CD4-positive, alpha-beta T cell treated with Interleukin-4 for 1 hour (primary cell): ENCODE measurements at regions not wholly inside any gene's neighbourhood (a gene's known extent, or its start where the extent isn't known, plus 50 kb on each side); places are given as distances from the start of the nearest gene placed in this dataset.
"Not testable (repeated sequence)": the region's sequence is repeated elsewhere in the genome, so short reads cannot be mapped to it uniquely, and the experiment has no call there.

Experiments used
- DNase-seq, 2 donors: peaks; one replicate each; pipeline ENCODE4 v3.0.0-alpha.2; 2020 to 2022

DNA sequence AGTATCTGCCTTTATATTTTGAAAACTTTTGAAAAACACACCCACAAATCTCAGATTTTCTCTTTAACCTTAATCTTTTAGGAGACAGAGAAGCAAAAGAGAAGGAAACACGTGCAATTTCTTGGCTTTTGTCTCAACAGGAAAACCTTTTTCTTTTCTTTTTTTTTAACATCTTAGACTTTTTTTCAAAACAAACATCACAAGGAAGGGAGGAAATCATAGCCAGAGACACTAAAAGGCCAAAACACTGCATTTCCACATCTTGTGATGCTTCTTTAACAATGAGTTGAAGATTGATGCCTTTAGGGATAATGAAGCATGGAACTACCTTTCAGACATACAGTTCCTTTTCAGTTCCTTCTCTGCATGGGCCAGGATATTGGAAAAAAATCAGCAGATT is 136.6 kb upstream of the NRBF2 start:
- no peak for DNase-seq

DNA sequence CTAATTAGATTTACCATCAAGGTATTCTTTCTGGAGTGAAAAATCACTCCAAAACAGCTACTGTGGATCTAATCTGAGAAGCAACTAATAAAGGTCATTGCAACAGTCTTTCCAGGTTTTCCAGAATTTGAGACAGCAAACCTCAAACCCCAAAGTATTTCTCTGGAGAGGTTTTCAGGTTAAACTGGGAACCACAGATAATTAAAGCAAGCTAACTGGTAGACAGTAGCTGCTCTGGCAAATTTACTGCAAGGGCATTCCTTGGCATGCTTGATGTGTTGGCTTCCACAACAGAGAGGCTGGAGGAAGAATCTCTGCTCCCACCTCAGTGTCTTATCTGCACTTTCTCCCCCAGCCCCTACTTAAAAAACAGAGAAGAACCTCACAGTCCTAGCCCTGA is 140.0 kb upstream of the NRBF2 start:
- DNase-seq = no peak

DNA sequence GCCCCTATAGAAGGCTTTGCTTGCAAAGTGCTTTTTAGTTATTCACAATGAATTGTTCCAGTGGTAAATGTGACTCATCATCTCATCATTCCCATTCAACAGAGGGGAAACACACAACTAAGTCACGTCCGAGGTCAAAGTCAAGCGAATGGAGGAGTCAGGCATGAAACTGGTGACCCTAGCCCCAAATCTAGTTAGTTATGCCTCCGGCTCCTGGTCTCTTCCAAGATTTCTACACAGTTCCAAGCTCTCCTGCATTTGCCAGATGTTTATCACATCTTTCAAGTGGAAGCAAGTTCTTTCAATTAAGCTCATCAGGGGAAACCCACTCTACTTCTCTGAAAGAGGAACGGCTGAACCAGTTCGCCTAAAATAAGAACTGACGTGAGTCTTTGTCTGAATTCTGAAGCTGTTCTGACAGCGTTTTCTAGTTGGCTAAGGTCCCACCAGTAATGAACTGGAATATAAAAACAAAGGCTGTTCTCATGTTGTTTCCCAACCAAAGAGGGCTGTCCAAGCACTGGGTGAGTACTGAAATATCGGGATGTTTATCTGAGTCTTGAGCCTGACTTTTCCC is 140.9 kb upstream of the NRBF2 start:
- no peak for DNase-seq

DNA sequence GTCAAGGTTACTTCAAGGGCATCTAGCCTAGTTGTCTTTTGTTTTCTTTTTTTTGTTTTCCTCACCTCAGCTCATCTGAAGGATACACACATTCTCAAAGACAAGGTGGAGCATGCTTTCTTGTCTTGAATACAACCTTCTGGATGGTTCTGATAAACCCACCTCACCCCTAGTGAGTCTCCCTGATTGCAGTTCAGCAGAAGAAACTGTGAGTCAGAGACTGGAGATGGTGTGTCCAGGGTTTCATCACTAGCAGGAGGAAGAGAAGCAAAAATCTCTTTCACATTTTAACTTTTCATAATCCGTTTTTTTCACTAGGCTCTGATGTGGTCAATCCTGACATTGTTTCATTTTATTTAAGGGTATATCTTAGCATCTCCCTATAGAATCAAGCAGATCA is 143.0 kb upstream of the NRBF2 start:
- no peak for DNase-seq

DNA sequence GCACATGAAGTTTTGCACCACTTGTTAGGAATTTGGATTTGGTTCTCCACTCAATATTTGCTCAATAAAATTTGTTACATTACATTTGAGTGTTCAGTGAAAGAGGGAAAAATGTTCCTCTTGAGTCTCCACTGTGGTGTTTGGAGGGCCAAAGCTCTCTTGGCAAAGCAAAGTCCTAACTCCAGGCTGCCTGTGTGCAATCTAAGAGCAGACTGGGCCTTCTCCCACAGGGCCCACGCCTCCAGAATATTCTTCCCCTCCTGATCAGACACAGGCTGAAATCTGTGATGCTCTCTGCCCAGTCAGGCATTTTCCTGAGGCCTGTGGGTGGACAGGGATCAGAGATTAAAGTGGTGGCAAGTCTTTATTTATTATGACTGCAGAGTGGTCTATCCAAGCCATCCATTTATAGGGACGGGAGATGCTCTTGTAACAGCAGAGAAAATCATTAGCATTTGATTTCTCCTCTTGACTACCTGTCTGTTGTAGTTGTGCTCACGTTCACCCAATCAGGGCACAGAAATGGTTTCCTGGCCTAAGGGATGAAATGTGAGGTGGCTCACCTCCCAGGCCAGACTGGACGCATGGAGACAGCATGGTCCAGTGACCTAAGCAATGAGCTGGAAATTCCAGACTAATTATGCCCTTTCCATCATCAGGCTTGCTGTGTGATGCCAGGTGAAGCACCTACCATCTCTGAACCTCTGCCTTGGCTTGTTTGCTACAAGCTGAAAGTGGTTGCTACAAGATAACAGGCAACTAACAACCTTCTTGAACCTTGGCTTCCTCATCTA is 147.1 kb upstream of the NRBF2 start:
- no peak for DNase-seq

DNA sequence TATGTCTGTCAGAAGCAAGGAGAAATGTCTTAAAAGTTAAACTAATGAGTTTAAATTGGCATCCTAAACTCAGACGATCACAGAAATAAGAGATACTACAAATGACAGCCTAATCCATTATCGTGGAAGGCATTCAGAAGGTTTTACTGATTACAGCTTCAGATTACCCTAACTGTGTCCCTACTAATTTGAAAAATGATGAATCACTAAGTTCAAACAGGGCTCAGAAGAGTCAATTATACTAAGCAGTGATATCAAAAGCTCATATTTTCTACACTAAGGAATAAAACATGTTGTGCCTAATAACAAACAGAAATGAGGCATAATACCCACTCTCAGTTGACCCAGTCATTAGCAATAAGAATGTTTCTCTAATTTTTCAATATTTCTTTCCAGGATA is 152.0 kb upstream of the NRBF2 start:
- DNase-seq = no peak

DNA sequence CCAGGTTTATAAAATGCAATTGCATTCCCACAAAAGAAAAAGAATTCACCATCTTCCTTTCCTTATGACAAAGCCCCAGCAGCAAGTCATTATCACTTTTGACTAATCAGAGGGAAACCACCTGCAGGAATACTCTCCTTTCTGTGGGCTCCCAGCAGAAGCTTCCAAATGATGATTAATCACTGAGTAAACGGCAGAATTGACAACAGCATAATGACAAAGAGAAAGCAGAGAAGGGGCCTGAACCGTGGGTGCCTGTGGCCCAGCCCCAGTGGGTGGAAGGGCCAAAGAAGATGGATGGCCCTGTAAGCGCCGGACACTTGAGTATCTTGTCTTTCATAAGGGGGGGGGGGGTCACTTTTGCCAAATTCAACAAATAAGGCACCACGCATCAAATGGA is 152.4 kb upstream of the NRBF2 start:
- DNase-seq = no peak

DNA sequence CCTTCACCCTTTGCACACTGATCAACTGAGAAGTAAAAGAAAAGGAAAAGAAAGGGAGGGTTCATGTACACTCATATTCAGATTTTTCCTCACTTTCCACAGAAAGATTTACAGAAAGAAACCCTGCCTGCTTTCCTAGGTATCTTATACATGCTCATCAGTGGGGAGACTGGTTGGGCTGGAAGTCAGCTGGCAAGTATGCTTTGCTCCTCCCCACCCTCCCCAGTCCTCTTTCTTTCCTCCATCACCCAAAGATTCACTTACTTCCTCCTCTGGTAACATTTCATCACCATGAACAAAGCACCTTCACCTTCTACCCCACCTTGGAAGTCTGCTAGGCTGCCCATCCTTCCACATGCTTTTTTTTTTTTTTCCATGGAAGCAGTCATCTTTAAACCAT is 153.2 kb upstream of the NRBF2 start:
- no peak for DNase-seq

DNA sequence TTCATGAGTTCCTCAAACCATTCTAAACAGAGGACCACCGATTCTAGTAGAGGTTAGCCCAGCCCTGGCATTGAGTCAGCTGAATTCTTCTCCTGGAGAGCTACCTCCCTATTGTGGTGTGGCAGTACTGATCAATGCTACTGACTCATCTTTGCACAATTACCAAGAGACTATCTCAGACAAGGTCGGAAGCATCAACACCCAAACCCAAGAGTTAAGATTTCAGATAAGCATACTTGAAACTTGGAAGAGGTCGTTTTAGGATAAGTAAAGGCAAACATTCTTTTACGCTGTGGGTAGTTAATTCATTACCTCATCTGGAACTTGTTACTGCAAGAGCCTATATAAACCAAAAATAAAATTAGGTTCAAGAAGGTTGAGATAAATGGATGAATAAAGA is 154.6 kb upstream of the NRBF2 start:
- no peak for DNase-seq

DNA sequence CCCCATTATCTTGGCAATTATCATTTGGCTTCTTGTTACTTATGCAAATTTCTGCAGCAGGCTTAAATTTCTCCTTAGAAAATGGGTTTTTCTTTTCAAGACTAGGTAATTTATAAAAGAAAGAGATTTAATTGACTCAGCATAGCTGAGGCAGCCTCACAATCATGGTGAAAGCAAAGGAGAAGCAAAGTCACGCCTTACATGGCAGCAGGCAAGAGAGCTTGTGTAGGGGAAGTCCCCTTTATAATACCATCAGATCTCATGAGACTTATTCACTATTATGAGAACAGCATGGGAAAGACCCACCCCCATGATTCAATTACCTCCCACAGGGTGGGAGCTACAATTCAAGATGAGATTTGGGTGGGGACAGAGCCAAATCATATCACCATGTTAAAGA is 158.3 kb upstream of the NRBF2 start:
- not testable (repeated sequence) for DNase-seq

DNA sequence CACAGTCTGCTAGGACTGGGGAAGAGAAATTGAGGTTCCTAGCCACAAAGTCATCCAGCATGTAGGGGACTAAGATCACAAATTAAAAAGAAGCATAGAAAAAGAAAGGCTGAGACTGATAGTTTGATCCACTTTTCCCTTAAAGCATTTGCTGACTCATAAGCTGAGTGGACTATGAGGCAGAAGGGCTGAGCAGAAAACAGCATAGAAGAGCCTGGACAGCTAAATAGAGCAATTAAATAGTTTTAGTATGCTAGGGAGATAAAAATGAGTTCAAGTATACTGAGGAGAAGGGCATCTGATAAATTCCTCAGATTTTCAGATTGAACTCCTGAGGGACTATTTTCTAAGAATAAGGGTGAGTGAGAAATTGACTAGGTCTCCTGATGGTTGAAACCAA is 155.9 kb upstream of the EGR2 start:
- DNase-seq = no peak

DNA sequence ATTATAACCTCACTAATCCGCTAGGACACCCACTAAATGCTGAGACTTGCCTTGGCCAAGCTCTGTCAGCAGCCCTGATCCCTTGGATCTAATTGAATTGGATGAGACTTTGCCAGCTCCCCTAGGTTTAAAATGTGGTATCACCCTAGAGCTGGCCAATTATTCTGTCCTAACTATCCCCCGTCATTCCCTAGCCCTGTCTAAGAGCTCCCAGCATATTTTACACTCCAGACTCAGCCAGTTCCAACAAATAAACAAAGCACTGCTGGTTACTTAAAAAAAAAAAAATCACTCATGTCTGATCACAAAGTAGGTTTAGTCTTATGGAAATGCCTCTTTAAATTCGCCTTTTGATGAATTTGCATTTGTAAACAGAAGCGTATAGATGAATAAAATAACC is 147.9 kb upstream of the EGR2 start:
- DNase-seq = no peak

DNA sequence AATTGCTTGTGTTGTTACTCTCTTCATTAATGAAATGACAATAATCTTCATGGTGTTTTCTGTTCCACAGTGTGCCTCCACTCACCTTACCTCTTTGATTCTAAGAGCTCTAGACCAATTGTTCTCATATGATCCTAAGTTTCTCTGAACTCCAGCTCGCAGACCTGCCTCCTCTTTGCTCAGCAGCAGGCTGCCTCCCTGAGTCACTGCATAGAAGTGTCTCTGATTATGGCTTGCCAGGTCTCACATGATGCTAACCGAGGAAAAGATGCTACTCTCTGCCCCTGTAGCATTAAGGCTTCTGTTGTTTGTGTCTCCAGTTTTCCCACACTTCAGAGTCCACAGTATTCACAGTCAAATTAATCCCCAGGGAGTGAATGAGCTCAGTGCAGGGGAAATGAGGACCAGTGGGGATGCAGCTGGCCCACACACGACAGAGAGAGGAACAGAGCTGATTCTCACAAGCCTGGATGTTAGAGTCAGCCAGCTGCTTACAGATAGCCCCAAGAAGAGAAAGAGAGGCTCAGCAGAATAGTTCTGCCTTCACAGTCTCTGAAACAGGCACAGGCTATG is 145.9 kb upstream of the EGR2 start:
- no peak for DNase-seq

DNA sequence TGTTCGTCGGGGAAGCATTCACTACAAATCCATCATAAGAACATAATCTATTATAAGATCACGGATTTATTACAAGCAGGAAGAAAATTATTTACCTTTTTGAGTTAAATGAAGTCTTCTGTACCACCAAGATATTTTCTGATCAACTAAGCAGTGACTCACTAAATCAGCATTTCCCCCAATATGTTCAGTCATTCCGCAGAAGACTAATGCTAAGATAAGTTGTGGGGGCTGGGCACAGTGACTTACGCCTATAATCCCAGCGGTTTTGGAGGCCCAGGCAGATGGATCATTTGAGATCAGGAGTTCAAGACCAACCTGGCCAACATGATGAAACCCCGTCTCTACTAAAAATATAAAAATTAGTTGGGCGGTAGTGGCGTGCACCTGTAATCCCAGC is 144.2 kb upstream of the EGR2 start:
- no peak for DNase-seq

DNA sequence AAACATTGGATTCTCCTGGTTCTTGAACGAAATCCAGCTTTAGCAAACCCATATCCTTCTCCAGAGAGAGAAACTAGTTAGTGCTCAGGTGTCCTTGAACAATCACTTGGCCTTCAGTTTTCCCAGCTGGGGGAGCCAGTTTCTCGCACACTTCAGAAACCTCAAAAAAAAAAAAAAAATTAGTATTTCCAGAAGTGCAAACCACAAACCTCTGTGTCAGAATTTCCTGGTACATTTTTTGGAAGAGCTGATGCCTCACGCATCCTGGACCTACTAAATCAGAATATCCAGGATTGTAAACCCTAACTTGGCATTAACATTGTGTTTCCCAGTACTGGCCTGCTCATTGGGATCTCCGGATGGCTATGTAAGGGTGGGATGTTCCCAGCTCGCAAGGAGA is 143.4 kb upstream of the EGR2 start:
- DNase-seq = no peak

DNA sequence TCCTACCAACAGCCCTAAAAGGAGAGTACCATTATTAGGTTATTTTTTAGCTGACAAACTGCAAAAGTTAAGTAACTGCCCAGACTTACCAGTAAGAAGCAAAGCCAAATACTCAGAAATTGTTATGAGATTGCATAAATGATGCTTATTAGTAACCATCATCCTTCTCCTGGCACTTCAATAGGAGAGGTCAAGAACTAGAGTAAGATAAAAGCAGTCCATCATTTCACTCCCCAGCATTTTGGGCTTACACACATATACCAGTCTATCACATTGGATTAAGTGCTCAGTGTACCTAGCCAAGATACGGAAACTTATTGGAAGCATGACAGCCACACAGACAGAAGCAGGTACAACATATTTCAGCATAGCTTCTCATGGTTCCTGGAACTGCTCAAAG is 142.8 kb upstream of the EGR2 start:
- no peak for DNase-seq

DNA sequence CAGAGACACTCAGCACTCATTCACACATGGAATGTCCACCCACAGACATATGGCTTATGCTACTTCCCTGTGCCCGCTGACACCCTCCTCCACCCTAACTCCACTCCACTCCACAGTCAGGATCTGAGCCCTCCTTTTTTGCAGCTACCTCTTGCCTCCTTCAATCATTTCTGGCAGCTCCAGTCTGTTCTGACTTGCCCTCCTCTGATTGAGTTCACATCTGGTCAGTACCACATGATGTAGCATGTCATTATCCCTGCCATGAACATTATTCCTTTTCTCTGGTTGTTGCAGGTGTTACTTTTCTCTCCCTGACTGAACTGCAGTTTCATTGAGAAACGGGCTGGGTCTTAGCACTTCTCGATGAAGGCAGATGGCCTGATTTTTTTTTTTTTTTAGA is 130.1 kb upstream of the EGR2 start:
- no peak for DNase-seq

DNA sequence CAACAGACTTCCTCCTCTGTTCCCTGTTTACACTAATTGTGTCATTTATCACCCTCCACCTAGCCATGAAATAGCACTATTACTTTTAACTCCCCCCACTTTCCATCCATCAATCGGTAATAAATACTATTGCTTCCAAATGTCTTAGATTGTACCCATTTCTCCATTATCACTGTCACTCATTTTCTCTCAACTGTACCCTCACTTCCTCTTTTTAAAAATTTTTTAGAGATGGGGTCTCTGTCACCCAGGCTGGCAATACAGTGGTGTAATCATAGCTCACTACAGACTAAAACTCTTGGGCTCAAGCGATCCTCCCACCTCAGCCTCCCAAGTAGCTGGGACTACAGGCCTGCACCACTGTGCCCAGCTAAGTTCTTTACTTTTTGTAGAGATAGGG is 123.5 kb upstream of the EGR2 start:
- no peak for DNase-seq

DNA sequence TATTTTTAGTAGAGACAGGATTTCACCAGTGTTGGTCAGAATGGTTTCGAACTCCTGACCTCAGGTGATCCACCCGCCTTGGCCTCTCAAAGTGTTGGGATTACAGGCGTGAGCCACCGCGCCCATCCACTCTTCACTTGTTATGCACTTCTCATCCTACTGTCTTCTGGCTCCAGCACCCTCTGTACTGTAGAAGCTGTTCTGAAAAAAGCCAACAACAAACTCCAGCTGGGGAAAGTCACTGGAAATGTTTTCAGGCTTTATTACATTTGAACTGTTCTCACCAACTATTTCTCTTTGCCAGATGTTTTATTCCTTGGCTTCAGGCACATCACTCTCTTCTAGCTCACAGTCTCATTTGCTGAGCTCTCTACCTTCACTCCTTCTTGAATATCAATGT is 122.5 kb upstream of the EGR2 start:
- DNase-seq = no peak

DNA sequence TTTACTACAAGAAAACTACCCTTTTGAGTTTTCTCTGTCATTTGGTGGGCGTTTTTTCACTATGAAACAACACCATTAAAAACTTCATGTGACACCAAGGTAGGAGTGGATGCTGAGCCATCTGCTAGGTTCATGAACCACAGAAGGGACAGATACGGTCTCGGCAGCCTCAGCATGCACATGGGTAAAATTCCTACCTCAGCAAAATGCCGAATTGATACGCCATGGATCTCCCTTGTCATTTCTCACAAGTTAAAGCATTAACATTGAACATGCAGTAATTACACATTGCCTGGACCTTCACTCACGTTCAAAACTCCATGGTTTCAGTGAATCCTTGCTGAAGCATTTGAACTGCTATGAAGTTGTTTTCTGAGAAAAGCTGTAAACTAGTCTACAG is 121.5 kb upstream of the EGR2 start:
- no peak for DNase-seq

DNA sequence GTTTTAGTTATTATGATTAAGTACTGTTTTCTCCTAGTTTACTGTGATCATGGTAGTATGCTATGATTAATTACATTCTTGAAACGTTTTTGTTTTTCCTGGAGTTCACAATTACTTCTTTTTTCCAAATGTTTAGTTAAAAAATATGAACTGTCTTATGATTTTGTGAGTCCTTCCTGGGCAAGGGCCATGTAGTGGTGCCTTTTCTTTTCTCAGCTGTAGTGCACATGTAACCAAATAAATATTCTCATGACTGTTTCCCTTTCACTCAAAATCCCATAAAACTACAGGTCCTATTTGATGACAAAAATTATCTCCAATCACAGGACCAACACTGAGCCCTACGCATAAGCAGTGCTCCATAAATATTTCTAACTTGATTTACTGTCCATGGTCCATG is 118.9 kb upstream of the EGR2 start:
- DNase-seq = no peak

DNA sequence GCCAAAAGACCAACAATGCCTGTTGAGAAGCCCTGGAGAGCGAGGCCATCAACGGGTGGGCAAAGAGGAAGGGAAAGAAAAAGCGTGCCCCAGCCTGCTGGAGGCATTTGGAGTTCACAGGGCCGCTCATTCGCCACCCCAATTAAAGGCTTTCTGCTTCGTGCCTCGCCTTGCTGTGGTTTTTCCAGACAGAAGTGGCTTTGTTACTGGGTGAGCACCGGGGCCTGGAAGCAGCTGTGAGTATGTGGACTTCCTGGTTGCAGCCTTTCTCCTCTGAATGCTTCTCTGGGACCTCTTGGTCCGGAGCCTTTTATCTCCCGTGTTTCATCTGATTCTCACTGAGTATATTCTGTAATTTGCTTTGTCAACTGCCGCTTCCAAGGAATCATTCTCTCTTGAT is 118.1 kb upstream of the EGR2 start:
- DNase-seq = no peak

DNA sequence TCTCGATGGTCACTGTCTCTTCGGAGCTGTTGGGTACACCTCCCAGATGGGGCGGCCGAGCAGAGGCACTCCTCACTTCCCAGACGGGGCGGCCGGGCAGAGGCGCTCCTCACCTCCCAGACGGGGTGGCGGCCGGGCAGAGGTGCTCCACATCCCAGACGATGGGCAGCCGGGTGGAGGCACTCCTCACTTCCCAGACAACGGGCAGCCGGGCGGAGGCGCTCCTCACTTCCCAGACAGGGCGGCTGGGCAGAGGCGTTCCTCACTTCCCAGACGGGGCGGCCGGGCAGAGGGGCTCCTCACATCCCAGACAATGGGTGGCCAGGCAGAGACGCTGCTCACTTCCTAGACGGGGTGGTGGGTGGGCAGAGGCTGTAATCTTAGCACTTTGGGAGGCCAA is 112.6 kb upstream of the EGR2 start:
- DNase-seq = not testable (repeated sequence)

DNA sequence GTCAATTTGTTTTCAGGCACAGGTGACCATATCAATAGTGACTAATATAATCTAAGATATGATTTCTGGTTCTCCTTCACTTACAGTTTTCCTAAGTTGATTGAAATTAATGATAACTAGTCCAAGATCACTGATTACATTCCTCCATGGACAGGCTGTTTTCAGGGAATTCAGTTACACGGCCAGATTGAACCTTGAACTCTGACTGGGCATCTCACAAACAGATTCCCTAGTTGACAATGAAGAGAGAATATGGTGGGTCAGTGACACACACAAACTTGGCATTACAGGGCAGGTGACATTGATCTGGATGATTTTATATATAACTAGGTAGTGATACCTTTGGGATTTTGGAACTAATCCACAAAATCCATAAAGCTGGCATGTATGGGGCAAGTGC is 110.2 kb upstream of the EGR2 start:
- no peak for DNase-seq

DNA sequence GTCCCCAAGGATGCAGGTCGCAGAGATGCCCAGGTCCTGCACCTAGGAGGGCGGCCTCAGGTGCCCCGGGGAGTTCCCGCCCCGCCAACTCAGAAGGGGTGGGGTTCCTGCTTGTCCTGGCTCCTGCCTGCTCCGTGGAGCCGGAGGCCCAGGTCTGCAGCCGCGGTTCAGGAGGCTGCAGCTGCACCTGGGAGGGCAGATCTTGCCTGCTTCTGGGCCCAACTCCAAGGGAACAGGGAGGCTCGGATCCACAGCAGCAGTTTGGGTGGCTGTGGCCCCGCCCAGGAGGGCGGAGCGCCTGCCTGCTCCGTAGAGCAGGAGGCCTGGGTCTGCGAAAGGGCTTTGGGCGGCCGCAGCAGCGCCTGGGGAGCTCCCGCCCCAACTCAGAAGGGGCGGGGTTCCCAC is 108.2 kb upstream of the EGR2 start:
- DNase-seq = no peak
